ENCODE measurements at regions not wholly inside any gene's neighbourhood (a gene's known extent, or its start where the extent isn't known, plus 50 kb on each side); places are given as distances from the start of the nearest gene placed in this dataset.
A peak's percentile ranks its signal among the peaks of the same experiment; 100 is the strongest.
"Not testable (repeated sequence)": the region's sequence is repeated elsewhere in the genome, so short reads cannot be mapped to it uniquely, and the experiment has no call there.

GRCh38 chr15:30688684-30689083 is 62.8 kb downstream of the ARHGAP11B start:
- not testable (repeated sequence) for DNase-seq

GRCh38 chr15:30690153-30690552 is 64.2 kb downstream of the ARHGAP11B start:
- DNase-seq: not testable (repeated sequence)

- not testable (repeated sequence) for DNase-seq
Observed at GRCh38 chr15:30695811-30696210, 69.9 kb downstream of the ARHGAP11B start.

- not testable (repeated sequence) for DNase-seq
Observed at GRCh38 chr15:30696439-30697314, 70.7 kb downstream of the ARHGAP11B start.

- not testable (repeated sequence) for DNase-seq
Observed at GRCh38 chr15:30697315-30697685, 71.4 kb downstream of the ARHGAP11B start.

GRCh38 chr15:30700006-30700597 is 74.2 kb downstream of the ARHGAP11B start:
- not testable (repeated sequence) for DNase-seq

- not testable (repeated sequence) for DNase-seq
Observed at GRCh38 chr15:30707976-30708685, 82.2 kb downstream of the ARHGAP11B start.

- not testable (repeated sequence) for DNase-seq
Observed at GRCh38 chr15:30708809-30709208, 82.9 kb downstream of the ARHGAP11B start.

GRCh38 chr15:30718038-30718643 is 92.2 kb downstream of the ARHGAP11B start:
- not testable (repeated sequence) for DNase-seq

- DNase-seq: not testable (repeated sequence)
Observed at GRCh38 chr15:30719363-30719762, 93.4 kb downstream of the ARHGAP11B start.

- DNase-seq: not testable (repeated sequence)
Observed at GRCh38 chr15:30720825-30721224, 94.9 kb downstream of the ARHGAP11B start.

GRCh38 chr15:30721529-30721928 is 95.6 kb downstream of the ARHGAP11B start:
- DNase-seq: peak; percentile 5

- not testable (repeated sequence) for DNase-seq
Observed at GRCh38 chr15:30723540-30724175, 97.7 kb downstream of the ARHGAP11B start.

GRCh38 chr15:30729880-30730590 is 104.1 kb downstream of the ARHGAP11B start:
- not testable (repeated sequence) for DNase-seq

- not testable (repeated sequence) for DNase-seq
Observed at GRCh38 chr15:30730633-30731032, 104.7 kb downstream of the ARHGAP11B start.

GRCh38 chr15:30732100-30732499 is 106.2 kb downstream of the ARHGAP11B start:
- not testable (repeated sequence) for DNase-seq

- DNase-seq: not testable (repeated sequence)
Observed at GRCh38 chr15:30735884-30736564, 110.1 kb downstream of the ARHGAP11B start.

- DNase-seq: not testable (repeated sequence)
Observed at GRCh38 chr15:30742796-30743195, 116.9 kb downstream of the ARHGAP11B start.

- DNase-seq: not testable (repeated sequence)
Observed at GRCh38 chr15:30749048-30749447, 123.1 kb downstream of the ARHGAP11B start.
